ENCODE measurements at regions not wholly inside any gene's neighbourhood (a gene's known extent, or its start where the extent isn't known, plus 50 kb on each side); places are given as distances from the start of the nearest gene placed in this dataset.

- TF ChIP-seq CTCF (IDR thresholded peaks at IDR 0.05) = no peak
- no peak for ATAC-seq (ENCODE audit: insufficient number of reproducible peaks, low FRiP score, low read depth)
- H3K9me3 ChIP-seq = no peaks in the 10 kb centered on the region
- H3K27me3 ChIP-seq (replicated peaks; ENCODE audit: insufficient read depth) = no peaks in the 10 kb centered on the region
- H3K27ac ChIP-seq = no peak overlapping the region
- no peak for DNase-seq (ENCODE audit: low spot score)
- no peaks in the 10 kb centered on the region for H3K36me3 ChIP-seq
- no peak overlapping the region for H3K4me3 ChIP-seq
- no peaks in the 10 kb centered on the region for H3K4me1 ChIP-seq (ENCODE audit: control insufficient read depth in 1 of 2, low read depth in 2 of 2)
Measured at GRCh38 chr5:87948486-87948885, 320.2 kb downstream of the TMEM161B start.

- TF ChIP-seq CTCF (IDR thresholded peaks at IDR 0.05) = no peak
- DNase-seq (ENCODE audit: low spot score) (no peak), ATAC-seq (ENCODE audit: insufficient number of reproducible peaks, low FRiP score, low read depth) (no peak)
- H3K4me1 ChIP-seq (ENCODE audit: control insufficient read depth in 1 of 2, low read depth in 2 of 2) = no peaks in the 10 kb centered on the region
- H3K4me3 ChIP-seq = no peak overlapping the region
- no peaks in the 10 kb centered on the region for H3K36me3 ChIP-seq
- H3K27ac ChIP-seq = no peak overlapping the region
- H3K9me3 ChIP-seq = no peaks in the 10 kb centered on the region
- no peaks in the 10 kb centered on the region for H3K27me3 ChIP-seq (replicated peaks; ENCODE audit: insufficient read depth)
Measured at GRCh38 chr5:87946271-87946670, 322.4 kb downstream of the TMEM161B start.

- no peaks in the 10 kb centered on the region for H3K27me3 ChIP-seq (replicated peaks; ENCODE audit: insufficient read depth)
- H3K4me1 ChIP-seq (ENCODE audit: control insufficient read depth in 1 of 2, low read depth in 2 of 2) = no peaks in the 10 kb centered on the region
Measured at GRCh38 chr5:87945286-87945650, 323.4 kb downstream of the TMEM161B start.

GRCh38 chr5:87944553-87945285 is 323.9 kb downstream of the TMEM161B start:
- DNase-seq (ENCODE audit: low spot score) (no peak), ATAC-seq (ENCODE audit: insufficient number of reproducible peaks, low FRiP score, low read depth) (no peak)
- H3K27me3 ChIP-seq (replicated peaks; ENCODE audit: insufficient read depth) = no peaks in the 10 kb centered on the region
- H3K36me3 ChIP-seq = no peaks in the 10 kb centered on the region
- no peak for TF ChIP-seq CTCF (IDR thresholded peaks at IDR 0.05)
- H3K9me3 ChIP-seq = no peaks in the 10 kb centered on the region
- H3K4me1 ChIP-seq (ENCODE audit: control insufficient read depth in 1 of 2, low read depth in 2 of 2) = no peaks in the 10 kb centered on the region
- H3K4me3 ChIP-seq = no peak overlapping the region
- H3K27ac ChIP-seq = no peak overlapping the region

More at GRCh38 chr5:87945286-87945650, 323.4 kb downstream of the TMEM161B start:
- no peak overlapping the region for H3K27ac ChIP-seq
- no peak for DNase-seq (ENCODE audit: low spot score)
- H3K9me3 ChIP-seq = no peaks in the 10 kb centered on the region
- no peak for TF ChIP-seq CTCF (IDR thresholded peaks at IDR 0.05)
- H3K36me3 ChIP-seq = no peaks in the 10 kb centered on the region
- H3K4me3 ChIP-seq = no peak overlapping the region
- ATAC-seq (ENCODE audit: insufficient number of reproducible peaks, low FRiP score, low read depth) = no peak

- ATAC-seq (ENCODE audit: insufficient number of reproducible peaks, low FRiP score, low read depth) = no peak
Measured at GRCh38 chr5:87940775-87941174, 327.9 kb downstream of the TMEM161B start.

More at GRCh38 chr5:87940775-87941174, 327.9 kb downstream of the TMEM161B start:
- Histone ChIP-seq H3K4me3 (no peak overlapping the region), H3K36me3 (no peaks in the 10 kb centered on the region), H3K4me1 (ENCODE audit: control insufficient read depth in 1 of 2, low read depth in 2 of 2) (no peaks in the 10 kb centered on the region), H3K27me3 (replicated peaks; ENCODE audit: insufficient read depth) (no peaks in the 10 kb centered on the region), H3K9me3 (no peaks in the 10 kb centered on the region), H3K27ac (no peak overlapping the region)
- no peak for DNase-seq (ENCODE audit: low spot score)
- TF ChIP-seq CTCF (IDR thresholded peaks at IDR 0.05) = no peak

Data from thoracic aorta (tissue), 2 donors.